ENCODE measurements at regions not wholly inside any gene's neighbourhood (a gene's known extent, or its start where the extent isn't known, plus 50 kb on each side); places are given as distances from the start of the nearest gene placed in this dataset.

DNA sequence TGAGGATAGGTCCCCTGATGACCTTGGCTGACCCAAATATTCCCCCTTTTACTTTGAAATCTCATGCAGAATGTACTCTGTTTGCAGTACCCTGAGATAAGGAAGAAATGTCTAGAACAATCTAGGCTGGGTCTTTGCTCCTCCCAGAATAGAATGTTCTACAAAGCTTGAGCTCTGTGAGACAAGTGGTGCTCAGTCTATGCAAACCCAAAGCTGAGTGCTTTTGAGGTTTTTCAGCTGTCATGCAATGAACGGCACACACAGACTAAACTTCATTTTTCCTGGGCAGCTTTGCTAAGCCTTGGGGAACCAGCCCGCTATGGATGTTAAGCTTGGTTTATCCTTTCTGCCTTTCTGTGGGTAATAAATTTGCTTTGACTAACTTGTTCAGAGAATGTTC is 513.6 kb downstream of the FAT4 start:
- no peaks in the 10 kb centered on the region for H3K9me3 ChIP-seq (ENCODE audit: insufficient read depth, low read length)
- no peak overlapping the region for H3K4me3 ChIP-seq (ENCODE audit: insufficient read length, low read depth)
- H3K36me3 ChIP-seq (ENCODE audit: insufficient read depth, insufficient read length, low read length) = no peaks in the 10 kb centered on the region
- H3K9ac ChIP-seq (ENCODE audit: insufficient read length, low read depth) = no peak overlapping the region
- H3K27me3 ChIP-seq (ENCODE audit: insufficient read depth, insufficient read length) = no peaks in the 10 kb centered on the region
- DNase-seq (ENCODE audit: low read depth, low spot score) = no peak
- H3K4me1 ChIP-seq (ENCODE audit: insufficient read depth, insufficient read length) = no peaks in the 10 kb centered on the region
- TF ChIP-seq ZNF274 (IDR thresholded peaks at IDR 0.05; ENCODE audit: low read depth, low read length) (no peak), SUZ12 (IDR thresholded peaks at IDR 0.05; ENCODE audit: extremely low read depth, insufficient read depth, insufficient read length) (no peak), YY1 (IDR thresholded peaks at IDR 0.05; ENCODE audit: insufficient read depth, insufficient read length) (no peak)

DNA sequence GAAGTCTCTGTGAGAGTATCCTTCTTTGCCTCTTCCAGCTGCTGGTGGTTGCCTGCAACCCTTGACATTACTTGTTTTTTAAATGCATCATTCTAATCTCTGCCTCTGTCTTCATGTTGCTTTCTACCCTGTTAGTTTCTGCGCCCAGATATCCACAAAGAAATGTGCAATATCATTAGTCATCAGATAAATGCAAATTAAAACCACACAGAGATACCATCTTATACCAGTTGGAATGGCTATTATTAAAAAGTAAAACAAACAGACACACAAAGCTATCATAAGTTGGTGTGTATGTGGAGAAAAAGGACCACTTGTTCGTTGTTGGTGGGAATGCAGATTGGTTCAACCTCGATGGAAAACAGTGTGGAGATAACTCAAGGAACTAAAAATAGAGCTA is 517.4 kb downstream of the FAT4 start:
- Histone ChIP-seq H3K27me3 (ENCODE audit: insufficient read depth, insufficient read length) (no peaks in the 10 kb centered on the region), H3K36me3 (ENCODE audit: insufficient read depth, insufficient read length, low read length) (no peaks in the 10 kb centered on the region), H3K9ac (ENCODE audit: insufficient read length, low read depth) (no peak overlapping the region), H3K4me3 (ENCODE audit: insufficient read length, low read depth) (no peak overlapping the region), H3K4me1 (ENCODE audit: insufficient read depth, insufficient read length) (no peaks in the 10 kb centered on the region), H3K9me3 (ENCODE audit: insufficient read depth, low read length) (no peaks in the 10 kb centered on the region)
- DNase-seq (ENCODE audit: low read depth, low spot score) = no peak
- TF ChIP-seq SUZ12 (IDR thresholded peaks at IDR 0.05; ENCODE audit: extremely low read depth, insufficient read depth, insufficient read length) (no peak), YY1 (IDR thresholded peaks at IDR 0.05; ENCODE audit: insufficient read depth, insufficient read length) (no peak), ZNF274 (IDR thresholded peaks at IDR 0.05; ENCODE audit: low read depth, low read length) (no peak)

DNA sequence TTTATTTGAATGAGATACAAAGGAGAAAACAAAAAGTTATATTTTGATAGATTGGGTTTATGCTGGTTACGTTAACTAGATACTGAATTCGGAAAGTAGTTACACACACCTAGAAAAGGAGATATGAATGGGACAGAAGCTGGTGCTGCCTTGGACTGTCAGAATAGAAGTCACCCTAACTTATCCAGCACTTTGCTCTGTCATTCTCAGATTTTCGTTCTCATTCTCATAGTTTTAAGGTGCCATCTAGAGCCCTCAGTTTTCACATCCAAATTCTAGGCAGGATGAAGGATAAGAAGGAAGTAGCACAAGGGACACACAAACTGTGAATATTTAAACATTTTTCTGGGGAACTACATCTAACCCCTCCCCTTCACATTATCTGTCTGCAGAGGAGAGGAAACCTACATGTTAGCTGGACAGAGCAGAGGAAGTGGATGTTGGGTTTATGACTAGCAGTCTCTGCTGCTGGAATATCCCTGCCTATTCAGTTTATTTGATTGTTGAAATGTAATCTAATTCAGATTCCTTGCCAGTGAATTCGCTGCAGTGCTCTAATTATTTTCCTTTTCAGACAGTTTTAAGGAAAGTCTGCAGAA is 521.9 kb downstream of the FAT4 start:
- H3K4me1 ChIP-seq (ENCODE audit: insufficient read depth, insufficient read length) = no peaks in the 10 kb centered on the region
- H3K36me3 ChIP-seq (ENCODE audit: insufficient read depth, insufficient read length, low read length) = no peaks in the 10 kb centered on the region
- no peaks in the 10 kb centered on the region for H3K9me3 ChIP-seq (ENCODE audit: insufficient read depth, low read length)
- H3K4me3 ChIP-seq (ENCODE audit: insufficient read length, low read depth) = no peak overlapping the region
- DNase-seq (ENCODE audit: low read depth, low spot score) = no peak
- TF ChIP-seq ZNF274 (IDR thresholded peaks at IDR 0.05; ENCODE audit: low read depth, low read length) (no peak), YY1 (IDR thresholded peaks at IDR 0.05; ENCODE audit: insufficient read depth, insufficient read length) (no peak), SUZ12 (IDR thresholded peaks at IDR 0.05; ENCODE audit: extremely low read depth, insufficient read depth, insufficient read length) (no peak)
- no peak overlapping the region for H3K9ac ChIP-seq (ENCODE audit: insufficient read length, low read depth)
- H3K27me3 ChIP-seq (ENCODE audit: insufficient read depth, insufficient read length) = no peaks in the 10 kb centered on the region

DNA sequence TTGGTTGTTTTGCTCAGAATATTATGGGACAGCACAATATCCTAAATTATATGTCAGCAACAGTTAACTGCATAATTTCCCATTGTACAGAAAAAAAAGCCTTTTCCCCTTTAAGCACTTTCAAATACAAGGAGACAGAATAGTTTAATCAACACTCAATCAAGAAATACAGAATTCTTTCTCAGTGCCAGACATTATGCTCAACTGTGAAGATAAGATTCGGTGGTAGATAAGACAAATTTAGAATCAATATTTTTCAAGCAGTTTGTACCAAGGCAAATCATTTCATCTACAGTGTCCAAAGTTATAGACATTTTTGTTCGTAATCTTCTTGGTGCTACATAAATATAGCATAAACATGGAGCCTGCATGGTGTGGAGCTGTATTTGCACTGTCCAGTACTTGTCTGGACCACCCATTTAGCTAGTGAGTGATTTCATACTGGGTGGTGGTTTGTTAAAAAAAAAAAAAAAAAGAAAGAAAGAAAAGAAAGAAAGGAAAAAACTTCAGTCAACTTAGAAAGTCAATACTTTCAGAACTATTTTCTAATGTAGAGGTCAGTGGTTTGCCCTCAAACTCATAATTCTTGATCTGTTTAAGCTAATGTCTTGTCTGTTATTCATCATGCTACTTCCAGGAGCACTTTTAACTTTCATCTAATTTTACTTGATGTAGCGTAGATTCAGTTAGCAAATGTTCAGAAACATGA is 522.9 kb downstream of the FAT4 start:
- Histone ChIP-seq H3K9me3 (ENCODE audit: insufficient read depth, low read length) (no peaks in the 10 kb centered on the region), H3K36me3 (ENCODE audit: insufficient read depth, insufficient read length, low read length) (no peaks in the 10 kb centered on the region), H3K9ac (ENCODE audit: insufficient read length, low read depth) (no peak overlapping the region), H3K27me3 (ENCODE audit: insufficient read depth, insufficient read length) (no peaks in the 10 kb centered on the region), H3K4me1 (ENCODE audit: insufficient read depth, insufficient read length) (no peaks in the 10 kb centered on the region), H3K4me3 (ENCODE audit: insufficient read length, low read depth) (no peak overlapping the region)
- no peak for DNase-seq (ENCODE audit: low read depth, low spot score)
- TF ChIP-seq YY1 (IDR thresholded peaks at IDR 0.05; ENCODE audit: insufficient read depth, insufficient read length) (no peak), ZNF274 (IDR thresholded peaks at IDR 0.05; ENCODE audit: low read depth, low read length) (no peak), SUZ12 (IDR thresholded peaks at IDR 0.05; ENCODE audit: extremely low read depth, insufficient read depth, insufficient read length) (no peak)

DNA sequence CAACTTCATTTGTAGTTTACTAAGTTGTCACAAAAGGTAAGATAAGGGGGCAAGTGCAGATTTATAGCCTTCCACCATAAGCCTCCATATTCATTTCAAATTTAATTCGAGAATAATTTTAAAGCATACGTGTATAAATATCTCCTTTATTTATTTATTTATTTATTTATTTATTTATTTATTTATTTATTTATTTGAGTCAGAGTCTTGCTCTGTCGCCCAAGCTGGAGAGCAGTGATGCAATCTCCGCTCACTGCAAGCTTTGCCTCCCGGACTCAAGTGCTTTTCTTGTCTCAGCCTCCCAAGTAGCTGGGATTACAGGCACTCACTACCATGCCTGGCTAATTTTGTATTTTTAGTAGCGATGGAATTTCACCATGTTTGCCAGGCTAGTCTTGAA is 523.4 kb downstream of the FAT4 start:
- Histone ChIP-seq H3K27me3 (ENCODE audit: insufficient read depth, insufficient read length) (no peaks in the 10 kb centered on the region), H3K4me3 (ENCODE audit: insufficient read length, low read depth) (no peak overlapping the region), H3K4me1 (ENCODE audit: insufficient read depth, insufficient read length) (no peaks in the 10 kb centered on the region), H3K9me3 (ENCODE audit: insufficient read depth, low read length) (no peaks in the 10 kb centered on the region), H3K36me3 (ENCODE audit: insufficient read depth, insufficient read length, low read length) (no peaks in the 10 kb centered on the region), H3K9ac (ENCODE audit: insufficient read length, low read depth) (no peak overlapping the region)
- TF ChIP-seq SUZ12 (IDR thresholded peaks at IDR 0.05; ENCODE audit: extremely low read depth, insufficient read depth, insufficient read length) (no peak), YY1 (IDR thresholded peaks at IDR 0.05; ENCODE audit: insufficient read depth, insufficient read length) (no peak), ZNF274 (IDR thresholded peaks at IDR 0.05; ENCODE audit: low read depth, low read length) (no peak)
- DNase-seq (ENCODE audit: low read depth, low spot score) = no peak

DNA sequence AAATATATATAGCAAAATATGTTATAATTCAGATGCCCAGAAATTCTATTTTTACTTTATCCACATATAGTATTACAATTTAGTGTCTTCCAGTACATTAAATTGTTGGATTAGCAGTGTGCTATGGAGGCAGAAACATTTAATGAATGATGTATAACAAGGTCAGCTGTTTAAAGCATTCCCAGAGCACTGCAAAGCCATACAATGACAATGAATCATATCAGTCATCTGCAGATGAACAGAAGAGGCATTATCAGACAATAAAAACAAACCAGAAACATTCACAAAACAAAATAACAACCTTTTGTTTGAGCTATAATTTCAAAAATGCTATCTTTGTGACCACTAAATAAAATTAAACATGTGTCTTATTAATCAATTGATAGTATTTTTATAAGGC is 524.2 kb downstream of the FAT4 start:
- H3K9ac ChIP-seq (ENCODE audit: insufficient read length, low read depth) = no peak overlapping the region
- no peak for DNase-seq (ENCODE audit: low read depth, low spot score)
- no peak overlapping the region for H3K4me3 ChIP-seq (ENCODE audit: insufficient read length, low read depth)
- no peaks in the 10 kb centered on the region for H3K36me3 ChIP-seq (ENCODE audit: insufficient read depth, insufficient read length, low read length)
- TF ChIP-seq SUZ12 (IDR thresholded peaks at IDR 0.05; ENCODE audit: extremely low read depth, insufficient read depth, insufficient read length) = no peak
- no peak for TF ChIP-seq ZNF274 (IDR thresholded peaks at IDR 0.05; ENCODE audit: low read depth, low read length)
- TF ChIP-seq YY1 (IDR thresholded peaks at IDR 0.05; ENCODE audit: insufficient read depth, insufficient read length) = no peak
- H3K4me1 ChIP-seq (ENCODE audit: insufficient read depth, insufficient read length) = no peaks in the 10 kb centered on the region
- no peaks in the 10 kb centered on the region for H3K27me3 ChIP-seq (ENCODE audit: insufficient read depth, insufficient read length)
- no peaks in the 10 kb centered on the region for H3K9me3 ChIP-seq (ENCODE audit: insufficient read depth, low read length)

DNA sequence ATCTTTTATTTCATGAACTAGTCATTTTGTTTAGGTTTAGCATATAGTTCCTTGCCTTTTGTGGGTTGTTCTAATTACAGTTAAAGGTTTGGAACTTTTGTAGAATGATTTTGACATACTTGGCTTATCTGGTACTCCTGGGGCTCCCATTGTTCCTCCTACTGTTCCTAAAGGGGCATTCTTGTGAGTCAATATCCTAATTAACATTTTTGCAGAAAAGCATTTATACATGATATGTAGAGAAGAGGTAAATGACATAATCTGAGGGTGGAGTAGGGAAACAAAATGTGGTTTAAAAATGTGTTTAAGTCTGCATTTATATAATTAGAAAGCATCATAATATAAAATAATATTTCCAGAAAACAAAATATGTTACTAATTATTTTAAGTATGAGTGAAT is 529.2 kb downstream of the FAT4 start:
- Histone ChIP-seq H3K9ac (ENCODE audit: insufficient read length, low read depth) (no peak overlapping the region), H3K27me3 (ENCODE audit: insufficient read depth, insufficient read length) (no peaks in the 10 kb centered on the region), H3K4me3 (ENCODE audit: insufficient read length, low read depth) (no peak overlapping the region), H3K36me3 (ENCODE audit: insufficient read depth, insufficient read length, low read length) (no peaks in the 10 kb centered on the region), H3K4me1 (ENCODE audit: insufficient read depth, insufficient read length) (no peaks in the 10 kb centered on the region), H3K9me3 (ENCODE audit: insufficient read depth, low read length) (no peaks in the 10 kb centered on the region)
- no peak for DNase-seq (ENCODE audit: low read depth, low spot score)
- TF ChIP-seq SUZ12 (IDR thresholded peaks at IDR 0.05; ENCODE audit: extremely low read depth, insufficient read depth, insufficient read length) (no peak), ZNF274 (IDR thresholded peaks at IDR 0.05; ENCODE audit: low read depth, low read length) (no peak), YY1 (IDR thresholded peaks at IDR 0.05; ENCODE audit: insufficient read depth, insufficient read length) (no peak)
